Activated T-cell treated with anti-CD3 and anti-CD28 coated beads for 4 hours (primary cell): ENCODE measurements at regions not wholly inside any gene's neighbourhood (a gene's known extent, or its start where the extent isn't known, plus 50 kb on each side); places are given as distances from the start of the nearest gene placed in this dataset.

Experiments
- DNase-seq: peaks from one replicate; pipeline ENCODE4 v3.0.0-alpha.2; 2020

DNA sequence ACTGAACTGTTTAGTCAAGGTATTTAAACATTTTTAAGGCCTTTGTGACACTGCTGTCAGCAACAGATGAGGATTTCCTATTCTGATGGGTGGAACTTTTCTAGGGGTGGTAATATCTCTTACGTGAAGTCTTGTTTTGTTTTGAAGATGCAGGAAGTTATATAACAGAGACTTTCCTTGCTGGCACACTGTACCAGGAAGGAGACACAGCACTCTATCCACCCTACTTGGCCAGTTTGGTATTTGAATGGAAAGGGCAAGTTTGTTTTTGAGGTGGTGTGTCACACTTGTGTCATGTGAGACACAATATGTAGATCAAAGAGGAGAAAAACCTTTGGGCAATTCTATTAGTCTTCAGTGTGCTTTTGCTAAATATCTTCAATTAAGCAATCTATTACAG is 51.6 kb upstream of the SRP54 start:
- DNase-seq: peak; percentile 17

DNA sequence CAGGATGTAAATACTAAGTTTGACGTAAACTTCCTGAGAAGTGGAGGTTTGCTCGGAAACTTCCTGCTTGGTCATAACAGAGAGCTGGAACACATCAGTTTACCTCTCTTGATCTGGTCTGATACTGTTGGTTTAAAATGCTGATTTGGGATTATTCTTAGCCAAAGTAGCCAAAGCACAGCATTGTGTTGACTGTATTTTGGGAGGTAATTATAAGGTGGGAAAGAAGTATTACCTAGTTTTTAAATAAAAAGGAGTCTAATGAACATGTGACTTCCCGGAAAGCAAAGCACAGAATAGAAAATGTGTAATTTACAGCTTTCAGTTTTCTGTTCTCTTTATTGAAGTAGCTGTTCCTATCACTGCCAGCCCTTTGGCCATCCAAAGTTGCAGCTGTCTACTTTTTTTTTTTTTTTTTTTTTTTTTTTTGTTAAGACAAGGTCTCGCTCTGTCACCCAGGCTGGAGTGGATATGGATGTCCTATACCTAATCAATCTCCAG is 52.2 kb upstream of the SRP54 start:
- DNase-seq: no peak

DNA sequence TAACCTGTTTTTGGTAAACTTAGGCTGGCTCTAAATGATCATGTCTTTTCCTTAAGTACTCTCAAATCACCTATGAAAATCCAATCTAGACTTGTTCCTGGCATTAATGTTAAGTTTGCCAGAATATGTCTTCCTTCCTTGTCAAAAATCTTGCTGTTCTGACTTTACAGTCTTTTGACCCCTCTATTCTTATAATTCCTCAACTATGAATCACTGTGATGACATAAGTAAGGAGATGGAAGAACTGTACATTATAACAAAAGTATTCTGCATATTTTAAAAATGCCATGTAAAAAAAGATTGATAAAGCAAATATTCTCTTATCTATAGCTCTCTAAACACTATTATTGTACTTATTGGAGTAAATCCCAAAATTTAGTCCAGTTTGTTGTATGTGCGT is 51.4 kb upstream of the BAZ1A start:
- no peak for DNase-seq
